Endothelial cell (in vitro differentiated cells): ENCODE measurements at regions not wholly inside any gene's neighbourhood (a gene's known extent, or its start where the extent isn't known, plus 50 kb on each side); places are given as distances from the start of the nearest gene placed in this dataset.
A peak's percentile ranks its signal among the peaks of the same experiment; 100 is the strongest.

Experiments used
- DNase-seq: peaks from one replicate; pipeline ENCODE4 v3.0.0; 2021; ENCODE audit warnings: low spot score
- H3K27ac Mint-ChIP-seq: one replicate; pipeline ENCODE4 v1.8.0; 2021; ENCODE audit warnings: mixed read lengths, inconsistent platforms; ENCODE audit not compliant: unreplicated experiment
- H3K27me3 Mint-ChIP-seq: one replicate; pipeline ENCODE4 v1.8.0; 2021; ENCODE audit warnings: mild to moderate bottlenecking, moderate library complexity, mixed read lengths, inconsistent platforms; ENCODE audit not compliant: unreplicated experiment
- H3K36me3 Mint-ChIP-seq: one replicate; pipeline ENCODE4 v1.8.0; 2021; ENCODE audit warnings: mild to moderate bottlenecking, low read depth, mixed read lengths, inconsistent platforms; ENCODE audit not compliant: unreplicated experiment
- H3K4me1 Mint-ChIP-seq: one replicate; pipeline ENCODE4 v1.8.0; 2021; ENCODE audit warnings: mild to moderate bottlenecking, mixed read lengths, inconsistent platforms; ENCODE audit not compliant: unreplicated experiment
- H3K4me3 Mint-ChIP-seq: one replicate; pipeline ENCODE4 v1.8.0; 2021; ENCODE audit warnings: mild to moderate bottlenecking, mixed read lengths, inconsistent platforms; ENCODE audit not compliant: unreplicated experiment
- H3K9me3 Mint-ChIP-seq: one replicate; pipeline ENCODE4 v1.8.0; 2021; ENCODE audit warnings: mixed read lengths, inconsistent platforms; ENCODE audit not compliant: unreplicated experiment
- CTCF ChIP-seq: fragments of 200-600 bp; sonication (generic); IDR thresholded peaks from one replicate; pipeline ENCODE4 v1.5.0; 2021; ENCODE audit warnings: antibody characterized with exemption; ENCODE audit not compliant: unreplicated experiment

GRCh38 chr4:128455480-128455879 is 167.9 kb upstream of the PGRMC2 start:
- no peaks in the 10 kb centered on the region for H3K27me3 Mint-ChIP-seq
- TF ChIP-seq CTCF: no peak
- H3K27ac Mint-ChIP-seq: no peak overlapping the region
- H3K9me3 Mint-ChIP-seq: no peaks in the 10 kb centered on the region
- no peak overlapping the region for H3K4me3 Mint-ChIP-seq
- no peaks in the 10 kb centered on the region for H3K36me3 Mint-ChIP-seq
- DNase-seq: no peak
- peaks cover 13% of the 10 kb centered on the region for H3K4me1 Mint-ChIP-seq

GRCh38 chr4:128454881-128455280 is 167.3 kb upstream of the PGRMC2 start:
- no peak for DNase-seq
- Mint-ChIP-seq H3K4me3 (no peak overlapping the region), H3K4me1 (peaks cover 13% of the 10 kb centered on the region), H3K9me3 (no peaks in the 10 kb centered on the region), H3K36me3 (no peaks in the 10 kb centered on the region), H3K27ac (no peak overlapping the region), H3K27me3 (no peaks in the 10 kb centered on the region)
- TF ChIP-seq CTCF: no peak

DNA sequence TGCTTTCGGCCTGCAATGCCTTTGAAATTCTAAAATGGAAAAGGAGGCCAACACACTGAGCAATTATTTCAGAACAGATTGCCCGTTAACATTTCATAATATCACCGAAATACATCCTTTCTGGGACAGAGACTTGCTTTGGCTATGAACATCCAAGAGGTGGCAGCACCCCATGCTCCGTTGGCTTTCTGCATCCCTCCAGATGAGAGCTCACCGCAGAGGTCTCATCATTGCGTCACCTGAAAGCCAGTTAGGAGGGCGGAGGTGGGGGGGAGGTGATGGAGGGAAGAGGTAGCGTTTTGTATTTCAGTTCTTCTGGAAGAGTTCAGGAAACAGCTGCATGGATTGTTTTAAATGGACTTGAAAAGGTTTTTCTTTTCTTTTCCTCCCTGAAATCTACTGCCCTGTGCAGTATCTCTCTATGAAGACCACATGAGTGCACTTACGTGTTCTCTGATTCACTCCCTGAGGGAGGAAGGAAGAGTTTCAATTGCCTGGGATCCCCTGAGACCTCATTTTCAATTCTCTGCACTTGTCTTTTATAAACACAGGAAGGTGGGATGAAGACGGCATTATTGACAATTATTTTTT is 166.8 kb upstream of the PGRMC2 start:
- peaks cover 13% of the 10 kb centered on the region for H3K4me1 Mint-ChIP-seq
- no peaks in the 10 kb centered on the region for H3K9me3 Mint-ChIP-seq
- TF ChIP-seq CTCF: peak; percentile 45
- no peak overlapping the region for H3K27ac Mint-ChIP-seq
- H3K4me3 Mint-ChIP-seq: no peak overlapping the region
- peak; percentile 64 for DNase-seq
- H3K36me3 Mint-ChIP-seq: no peaks in the 10 kb centered on the region
- H3K27me3 Mint-ChIP-seq: peaks cover 2% of the 10 kb centered on the region

DNA sequence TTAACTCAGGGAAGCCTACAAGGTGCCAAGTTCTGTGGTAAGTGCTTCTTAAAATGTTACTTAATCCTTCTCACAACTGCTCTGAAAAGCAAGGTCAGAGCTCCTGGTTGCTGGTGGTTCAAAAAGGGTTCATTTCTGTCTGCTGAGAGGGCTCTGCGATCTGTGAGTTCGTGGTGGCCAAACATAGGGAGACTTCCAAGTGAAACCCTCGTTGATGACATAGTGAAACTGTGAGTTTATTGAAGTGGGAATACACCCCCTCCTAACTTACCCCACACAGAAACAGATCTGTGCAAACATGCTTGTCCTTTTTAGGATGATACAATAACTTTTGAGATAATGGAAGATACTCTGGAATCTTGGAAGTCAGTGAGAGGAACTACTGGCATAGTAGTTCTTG is 164.8 kb upstream of the PGRMC2 start:
- Mint-ChIP-seq H3K27me3 (peaks cover 2% of the 10 kb centered on the region), H3K9me3 (no peaks in the 10 kb centered on the region), H3K27ac (no peak overlapping the region), H3K4me3 (no peak overlapping the region), H3K36me3 (no peaks in the 10 kb centered on the region), H3K4me1 (peaks cover 13% of the 10 kb centered on the region)
- no peak for TF ChIP-seq CTCF
- DNase-seq: no peak

DNA sequence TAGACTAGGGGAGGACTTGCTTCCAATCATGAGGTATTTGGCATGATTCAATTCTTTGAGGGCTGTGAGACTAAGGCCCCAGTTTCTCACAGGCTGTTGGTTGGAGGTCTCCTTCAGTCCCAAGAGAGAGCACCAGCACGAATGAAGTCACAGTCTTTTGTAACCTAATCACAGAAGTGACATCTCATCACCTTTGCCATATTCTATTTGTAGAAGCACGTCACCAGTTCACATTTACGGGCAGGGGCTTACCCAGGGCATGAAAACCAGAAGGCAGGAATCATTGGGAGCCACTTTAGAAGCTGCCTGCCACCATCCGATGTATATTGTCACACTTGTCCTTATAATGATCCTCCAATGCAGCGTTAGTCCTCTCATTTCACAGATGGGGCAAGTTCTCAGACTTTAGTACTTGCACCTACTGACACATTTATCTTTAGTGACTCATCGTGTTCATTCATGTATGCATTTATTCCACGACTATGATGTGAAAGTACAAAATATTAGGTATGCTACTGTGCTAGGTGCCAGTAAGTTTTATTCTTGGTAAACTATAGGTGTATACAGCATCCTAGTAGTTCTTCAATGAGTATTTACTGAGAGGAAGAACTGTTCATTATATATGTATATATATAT is 163.8 kb upstream of the PGRMC2 start:
- Mint-ChIP-seq H3K9me3 (no peaks in the 10 kb centered on the region), H3K36me3 (no peaks in the 10 kb centered on the region), H3K4me1 (peaks cover 13% of the 10 kb centered on the region), H3K27ac (no peak overlapping the region), H3K4me3 (no peak overlapping the region), H3K27me3 (peaks cover 2% of the 10 kb centered on the region)
- DNase-seq: no peak
- TF ChIP-seq CTCF: no peak
